ENCODE measurements at regions not wholly inside any gene's neighbourhood (a gene's known extent, or its start where the extent isn't known, plus 50 kb on each side); places are given as distances from the start of the nearest gene placed in this dataset.

DNA sequence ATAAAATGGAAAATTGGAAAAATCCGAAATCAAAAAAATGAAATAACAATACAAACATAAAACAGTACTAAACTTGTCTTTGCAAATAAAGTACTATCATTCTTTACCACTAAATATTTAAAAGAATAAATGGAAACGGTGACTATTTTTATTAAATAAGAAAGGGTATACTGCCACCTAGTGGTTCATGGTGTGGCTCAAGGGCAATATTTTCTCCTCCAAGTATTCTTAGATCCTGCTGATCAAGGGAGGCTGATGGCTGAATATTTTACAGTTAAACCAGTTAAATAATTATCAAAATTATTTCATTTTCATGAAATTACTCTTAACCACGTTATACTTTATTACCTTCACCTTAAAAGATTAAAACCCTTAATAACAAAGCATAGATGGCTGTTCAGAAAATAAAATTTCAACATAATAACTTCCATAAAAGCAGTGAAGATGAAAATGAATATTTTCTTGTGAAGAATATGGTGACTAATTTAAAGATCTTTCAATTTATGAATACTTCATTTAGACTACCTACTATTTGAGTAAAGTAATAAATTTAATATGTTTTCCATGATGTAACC lies 1793.9 kb downstream of the NCAM2 start:
- Mint-ChIP-seq H3K4me3 (no peak overlapping the region), H3K4me1 (no peaks in the 10 kb centered on the region), H3K27me3 (ENCODE audit: low read depth in 3 of 3) (peaks cover 0 to 3% (median 1%) of the 10 kb centered on the region in 3 donors), H3K9me3 (no peaks in the 10 kb centered on the region), H3K36me3 (no peaks in the 10 kb centered on the region), H3K27ac (no peak overlapping the region)
- H3K9ac ChIP-seq (ENCODE audit: insufficient read depth, low read length, poor library complexity, severe bottlenecking): no peak overlapping the region
- no peaks in the 10 kb centered on the region for H3K27me3 ChIP-seq (ENCODE audit: control insufficient read depth in 2 of 2, insufficient read depth in 2 of 2, low read length in 2 of 2)
- no peaks in the 10 kb centered on the region for H3K36me3 ChIP-seq (replicated peaks in 1 of 2; ENCODE audit: control insufficient read depth in 1 of 2, insufficient read depth in 2 of 2, low read length in 2 of 2)
- intact Hi-C loops (cut with micrococcal nuclease): loop anchor here (5.0 kb wide), 1 partner anchor 1795 kb away; the partner anchor contains the start of gene NCAM2 (in 2 of the 2)
- no peaks in the 10 kb centered on the region for H3K9me3 ChIP-seq (replicated peaks in 1 of 2; ENCODE audit: control insufficient read depth in 1 of 2, insufficient read depth in 1 of 2, low read length in 2 of 2)
- WGBS (ENCODE audit: insufficient coverage): no CpG with 5 or more reads among the region's 3 CpGs
- H4K20me1 ChIP-seq (ENCODE audit: insufficient read depth, low read length): no peaks in the 10 kb centered on the region
- no peaks in the 10 kb centered on the region for H3K4me1 ChIP-seq (ENCODE audit: control insufficient read depth in 1 of 2, insufficient read depth in 2 of 2, low read length in 2 of 2)
- TF ChIP-seq, protein P1, sequence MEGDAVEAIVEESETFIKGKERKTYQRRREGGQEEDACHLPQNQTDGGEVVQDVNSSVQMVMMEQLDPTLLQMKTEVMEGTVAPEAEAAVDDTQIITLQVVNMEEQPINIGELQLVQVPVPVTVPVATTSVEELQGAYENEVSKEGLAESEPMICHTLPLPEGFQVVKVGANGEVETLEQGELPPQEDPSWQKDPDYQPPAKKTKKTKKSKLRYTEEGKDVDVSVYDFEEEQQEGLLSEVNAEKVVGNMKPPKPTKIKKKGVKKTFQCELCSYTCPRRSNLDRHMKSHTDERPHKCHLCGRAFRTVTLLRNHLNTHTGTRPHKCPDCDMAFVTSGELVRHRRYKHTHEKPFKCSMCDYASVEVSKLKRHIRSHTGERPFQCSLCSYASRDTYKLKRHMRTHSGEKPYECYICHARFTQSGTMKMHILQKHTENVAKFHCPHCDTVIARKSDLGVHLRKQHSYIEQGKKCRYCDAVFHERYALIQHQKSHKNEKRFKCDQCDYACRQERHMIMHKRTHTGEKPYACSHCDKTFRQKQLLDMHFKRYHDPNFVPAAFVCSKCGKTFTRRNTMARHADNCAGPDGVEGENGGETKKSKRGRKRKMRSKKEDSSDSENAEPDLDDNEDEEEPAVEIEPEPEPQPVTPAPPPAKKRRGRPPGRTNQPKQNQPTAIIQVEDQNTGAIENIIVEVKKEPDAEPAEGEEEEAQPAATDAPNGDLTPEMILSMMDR (IDR thresholded peaks at IDR 0.05): peak; percentile 86
- no peak overlapping the region for H2AFZ ChIP-seq (ENCODE audit: insufficient read depth, low read depth, low read length, poor library complexity, severe bottlenecking)
- peak; percentile 0 to 24 (median 18) for DNase-seq
- no peaks in the 10 kb centered on the region for H3K79me2 ChIP-seq (ENCODE audit: insufficient read depth, low read length)
- H3K4me2 ChIP-seq (replicated peaks; ENCODE audit: extremely low read depth, low read length, poor library complexity, severe bottlenecking): no peak overlapping the region
- H3K4me3 ChIP-seq (replicated peaks in 1 of 3; ENCODE audit: low read depth in 2 of 3, low read length in 3 of 3): no peak overlapping the region
- no peak overlapping the region for H3K27ac ChIP-seq (ENCODE audit: low read depth in 1 of 2, low read length in 2 of 2)

DNA sequence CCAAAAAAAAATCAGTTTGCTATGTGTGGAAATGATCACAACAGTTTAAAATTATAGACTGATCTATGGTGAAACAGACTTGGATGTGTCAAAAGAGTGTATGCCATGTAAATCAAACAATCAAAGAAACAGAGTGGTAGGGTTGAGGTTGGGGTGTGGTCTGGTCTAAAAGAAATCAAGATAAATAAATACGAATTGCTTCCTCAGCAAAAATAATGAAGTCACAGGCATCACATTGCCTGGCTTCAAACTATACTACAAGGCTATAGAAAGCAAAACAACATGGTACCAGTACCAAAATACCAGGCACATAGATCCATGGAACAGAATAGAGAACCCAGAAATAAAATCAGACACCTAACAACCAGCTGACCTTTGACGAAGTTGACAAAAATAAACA lies 1796.9 kb downstream of the NCAM2 start:
- Mint-ChIP-seq H3K36me3 (no peaks in the 10 kb centered on the region), H3K4me3 (no peak overlapping the region), H3K4me1 (no peaks in the 10 kb centered on the region), H3K27me3 (ENCODE audit: low read depth in 3 of 3) (peaks cover 0 to 3% (median 1%) of the 10 kb centered on the region in 3 donors), H3K27ac (no peak overlapping the region), H3K9me3 (no peaks in the 10 kb centered on the region)
- H3K4me1 ChIP-seq (ENCODE audit: control insufficient read depth in 1 of 2, insufficient read depth in 2 of 2, low read length in 2 of 2): no peaks in the 10 kb centered on the region
- no peak overlapping the region for H3K27ac ChIP-seq (ENCODE audit: low read depth in 1 of 2, low read length in 2 of 2)
- no peak overlapping the region for H2AFZ ChIP-seq (ENCODE audit: insufficient read depth, low read depth, low read length, poor library complexity, severe bottlenecking)
- no peak overlapping the region for H3K4me3 ChIP-seq (replicated peaks in 1 of 3; ENCODE audit: low read depth in 2 of 3, low read length in 3 of 3)
- no peak overlapping the region for H3K4me2 ChIP-seq (replicated peaks; ENCODE audit: extremely low read depth, low read length, poor library complexity, severe bottlenecking)
- intact Hi-C loops (cut with micrococcal nuclease): no loop called here
- no peaks in the 10 kb centered on the region for H3K9me3 ChIP-seq (replicated peaks in 1 of 2; ENCODE audit: control insufficient read depth in 1 of 2, insufficient read depth in 1 of 2, low read length in 2 of 2)
- no peaks in the 10 kb centered on the region for H3K79me2 ChIP-seq (ENCODE audit: insufficient read depth, low read length)
- WGBS (ENCODE audit: insufficient coverage): no CpG with 5 or more reads among the region's 2 CpGs
- DNase-seq: no peak
- H3K27me3 ChIP-seq (ENCODE audit: control insufficient read depth in 2 of 2, insufficient read depth in 2 of 2, low read length in 2 of 2): no peaks in the 10 kb centered on the region
- H3K36me3 ChIP-seq (replicated peaks in 1 of 2; ENCODE audit: control insufficient read depth in 1 of 2, insufficient read depth in 2 of 2, low read length in 2 of 2): no peaks in the 10 kb centered on the region
- TF ChIP-seq, protein P1 (IDR thresholded peaks at IDR 0.05): no peak
- H3K9ac ChIP-seq (ENCODE audit: insufficient read depth, low read length, poor library complexity, severe bottlenecking): no peak overlapping the region
- H4K20me1 ChIP-seq (ENCODE audit: insufficient read depth, low read length): no peaks in the 10 kb centered on the region
